HUES48 (cell line): ENCODE measurements at regions not wholly inside any gene's neighbourhood (a gene's known extent, or its start where the extent isn't known, plus 50 kb on each side); places are given as distances from the start of the nearest gene placed in this dataset.

Source experiments
- H3K27ac ChIP-seq: one replicate; pipeline ENCODE4 v1.7.0; 2013; ENCODE audit warnings: low read depth, low read length, inconsistent platforms
- H3K27me3 ChIP-seq: 2 replicates; pipeline ENCODE4 v1.6.1; 2013; ENCODE audit warnings: mild to moderate bottlenecking, low read length; ENCODE audit not compliant: control insufficient read depth, insufficient read depth
- H3K36me3 ChIP-seq: 2 replicates; pipeline ENCODE4 v1.6.1; 2013; ENCODE audit warnings: low read length; ENCODE audit not compliant: control insufficient read depth, insufficient read depth
- H3K4me1 ChIP-seq: 2 replicates; pipeline ENCODE4 v1.6.1; 2013; ENCODE audit warnings: mild to moderate bottlenecking, low read length; ENCODE audit not compliant: control insufficient read depth, insufficient read depth
- H3K4me3 ChIP-seq: 2 replicates; pipeline ENCODE4 v1.5.1; 2013; ENCODE audit warnings: mild to moderate bottlenecking, low read depth, low read length
- H3K9ac ChIP-seq: 2 replicates; pipeline ENCODE4 v1.6.1; 2013; ENCODE audit warnings: mild to moderate bottlenecking, low read depth, low read length, moderate library complexity
- H3K9me3 ChIP-seq: 2 replicates; pipeline ENCODE4 v1.6.1; 2013; ENCODE audit warnings: low read length; ENCODE audit not compliant: control insufficient read depth, insufficient read depth

DNA sequence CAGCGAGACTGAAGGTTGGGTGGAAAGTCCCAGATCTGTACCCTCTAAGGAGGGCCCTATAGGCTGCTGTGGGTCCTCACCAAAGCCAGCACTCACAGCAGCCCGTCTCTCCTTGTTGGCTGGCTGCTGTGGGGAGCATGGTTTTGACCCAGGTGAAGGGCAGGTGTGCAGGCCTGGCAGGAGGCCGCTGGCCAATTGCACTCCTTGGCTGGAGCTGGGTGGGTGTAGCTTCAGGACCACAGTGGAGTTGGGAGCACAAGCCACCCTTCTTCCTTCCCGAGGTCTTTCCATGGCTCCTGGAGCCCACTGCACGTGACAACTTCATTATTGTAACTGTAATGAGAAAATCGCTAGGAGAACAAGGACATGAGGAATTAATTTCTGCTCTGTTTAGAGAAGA lies 287.7 kb upstream of the FOXQ1 start:
- no peaks in the 10 kb centered on the region for H3K27me3 ChIP-seq
- H3K27ac ChIP-seq: no peak overlapping the region

DNA sequence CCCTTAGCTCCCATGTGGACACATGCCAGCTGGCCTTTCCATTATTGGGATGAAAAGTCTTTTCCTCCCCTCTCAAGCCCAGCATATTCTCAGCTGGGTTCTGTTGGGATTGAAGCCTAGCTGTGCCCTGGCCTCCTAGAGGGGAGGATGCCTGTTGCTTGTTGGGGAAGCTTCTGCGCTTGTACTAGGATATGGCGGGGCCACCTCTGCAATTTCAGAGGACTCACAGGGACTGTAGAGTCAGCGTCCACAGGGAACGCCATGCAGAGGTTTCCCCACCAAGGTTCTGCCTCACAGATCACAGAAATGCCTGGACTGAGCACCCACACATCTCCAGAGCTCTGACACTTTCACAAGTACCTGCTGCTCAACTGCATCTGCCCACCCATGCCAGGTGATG lies 288.7 kb upstream of the FOXQ1 start:
- Histone ChIP-seq H3K27me3 (no peaks in the 10 kb centered on the region), H3K4me1 (peaks cover 5% of the 10 kb centered on the region)

More for the DNA sequence above, 287.7 kb upstream of the FOXQ1 start:
- Histone ChIP-seq H3K4me1 (peaks cover 11% of the 10 kb centered on the region), H3K4me3 (no peak overlapping the region), H3K36me3 (no peaks in the 10 kb centered on the region), H3K9ac (no peak overlapping the region), H3K9me3 (no peaks in the 10 kb centered on the region)

DNA sequence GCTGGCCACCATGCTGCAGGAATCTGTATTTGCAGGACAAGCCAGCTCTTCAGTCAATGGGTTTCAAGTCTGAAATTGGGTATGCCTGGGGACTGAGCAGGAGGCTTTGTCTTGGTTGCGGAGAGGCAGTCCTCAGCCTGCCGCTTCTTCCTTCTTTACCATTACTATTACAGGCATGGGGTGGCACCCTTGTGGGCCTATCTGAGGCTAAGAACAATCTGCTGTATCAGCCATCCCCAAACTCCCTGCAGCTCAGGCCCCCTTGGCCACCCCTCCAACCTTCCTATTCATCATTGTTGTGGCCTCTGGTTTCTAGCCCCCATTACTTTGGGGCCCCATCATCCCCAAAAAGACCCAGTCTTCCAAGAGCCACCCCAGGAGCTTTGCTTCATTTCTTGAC lies 289.2 kb upstream of the FOXQ1 start:
- Histone ChIP-seq H3K9me3 (no peaks in the 10 kb centered on the region), H3K4me1 (peaks cover under 1% of the 10 kb centered on the region; the same call in 1 of the 2 replicates), H3K4me3 (no peak overlapping the region), H3K36me3 (no peaks in the 10 kb centered on the region), H3K27ac (no peak overlapping the region), H3K9ac (no peak overlapping the region), H3K27me3 (no peaks in the 10 kb centered on the region)

More for the DNA sequence above, 288.7 kb upstream of the FOXQ1 start:
- Histone ChIP-seq H3K9me3 (no peaks in the 10 kb centered on the region), H3K27ac (no peak overlapping the region), H3K36me3 (no peaks in the 10 kb centered on the region), H3K4me3 (no peak overlapping the region), H3K9ac (no peak overlapping the region)

DNA sequence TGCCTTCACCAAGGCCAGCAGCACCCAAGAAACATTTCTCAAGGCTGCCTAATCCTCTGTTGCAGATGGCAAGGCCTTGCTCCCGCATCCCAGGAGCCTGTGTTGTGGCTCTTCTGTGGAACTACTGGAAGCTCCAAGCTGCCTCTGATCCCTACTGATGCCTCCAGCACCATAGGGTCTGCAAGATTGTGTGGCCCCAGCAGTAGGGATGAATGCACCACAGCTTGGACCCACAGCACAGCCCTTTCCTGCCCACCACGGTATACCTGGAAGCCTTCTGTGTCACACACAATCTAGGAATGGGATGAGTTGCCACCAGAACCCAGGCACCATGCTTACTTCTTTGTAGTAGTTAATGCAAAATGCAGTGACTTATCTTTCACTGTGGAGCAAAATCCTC lies 291.1 kb upstream of the FOXQ1 start:
- Histone ChIP-seq H3K36me3 (no peaks in the 10 kb centered on the region), H3K9me3 (no peaks in the 10 kb centered on the region), H3K9ac (no peak overlapping the region), H3K27ac (no peak overlapping the region), H3K27me3 (no peaks in the 10 kb centered on the region), H3K4me1 (no peaks in the 10 kb centered on the region), H3K4me3 (no peak overlapping the region)

DNA sequence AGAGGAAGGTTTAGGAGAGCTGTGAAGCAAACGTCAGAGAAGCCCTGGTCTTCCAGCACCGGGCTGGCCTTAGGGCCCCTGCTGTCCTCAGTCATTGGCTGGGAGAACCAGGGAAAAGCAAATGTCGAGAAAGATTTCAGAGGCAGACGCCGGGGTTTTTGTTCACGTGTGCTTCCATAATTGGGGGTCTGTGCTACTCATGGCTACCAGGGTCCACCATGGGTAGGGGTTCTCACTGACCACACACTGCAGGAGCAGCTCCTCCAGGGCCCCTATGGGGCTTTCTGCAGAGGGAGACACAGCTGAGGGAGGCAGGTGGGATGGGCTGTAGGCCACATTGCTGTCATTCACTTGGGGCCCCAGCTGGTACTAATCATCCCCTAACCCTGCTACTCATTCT lies 291.8 kb upstream of the FOXQ1 start:
- Histone ChIP-seq H3K4me1 (no peaks in the 10 kb centered on the region), H3K27me3 (no peaks in the 10 kb centered on the region), H3K27ac (no peak overlapping the region), H3K9ac (no peak overlapping the region), H3K9me3 (no peaks in the 10 kb centered on the region), H3K4me3 (no peak overlapping the region), H3K36me3 (no peaks in the 10 kb centered on the region)

DNA sequence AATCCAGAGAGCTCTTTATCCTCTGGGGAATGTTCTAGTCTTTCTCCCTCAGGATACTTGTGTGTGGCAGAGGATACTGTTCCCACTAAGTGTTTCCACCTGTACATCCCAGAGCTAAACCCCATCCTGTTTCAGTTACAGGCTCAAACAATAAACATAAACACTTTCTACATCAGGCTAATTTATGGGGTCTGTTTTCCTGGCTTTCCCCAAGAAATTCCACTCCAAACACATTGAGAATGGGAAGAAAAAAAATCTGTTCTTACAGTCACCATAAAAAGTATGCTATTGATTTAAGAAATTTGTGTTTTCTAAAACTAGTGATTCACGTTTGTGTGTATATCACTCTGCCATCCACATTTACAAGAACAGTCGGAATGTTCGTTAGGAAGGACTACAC lies 293.9 kb upstream of the FOXQ1 start:
- H3K4me1 ChIP-seq: no peaks in the 10 kb centered on the region
- H3K36me3 ChIP-seq: no peaks in the 10 kb centered on the region
- no peaks in the 10 kb centered on the region for H3K27me3 ChIP-seq
- no peak overlapping the region for H3K27ac ChIP-seq
- no peaks in the 10 kb centered on the region for H3K9me3 ChIP-seq
- H3K4me3 ChIP-seq: no peak overlapping the region
- H3K9ac ChIP-seq: no peak overlapping the region

DNA sequence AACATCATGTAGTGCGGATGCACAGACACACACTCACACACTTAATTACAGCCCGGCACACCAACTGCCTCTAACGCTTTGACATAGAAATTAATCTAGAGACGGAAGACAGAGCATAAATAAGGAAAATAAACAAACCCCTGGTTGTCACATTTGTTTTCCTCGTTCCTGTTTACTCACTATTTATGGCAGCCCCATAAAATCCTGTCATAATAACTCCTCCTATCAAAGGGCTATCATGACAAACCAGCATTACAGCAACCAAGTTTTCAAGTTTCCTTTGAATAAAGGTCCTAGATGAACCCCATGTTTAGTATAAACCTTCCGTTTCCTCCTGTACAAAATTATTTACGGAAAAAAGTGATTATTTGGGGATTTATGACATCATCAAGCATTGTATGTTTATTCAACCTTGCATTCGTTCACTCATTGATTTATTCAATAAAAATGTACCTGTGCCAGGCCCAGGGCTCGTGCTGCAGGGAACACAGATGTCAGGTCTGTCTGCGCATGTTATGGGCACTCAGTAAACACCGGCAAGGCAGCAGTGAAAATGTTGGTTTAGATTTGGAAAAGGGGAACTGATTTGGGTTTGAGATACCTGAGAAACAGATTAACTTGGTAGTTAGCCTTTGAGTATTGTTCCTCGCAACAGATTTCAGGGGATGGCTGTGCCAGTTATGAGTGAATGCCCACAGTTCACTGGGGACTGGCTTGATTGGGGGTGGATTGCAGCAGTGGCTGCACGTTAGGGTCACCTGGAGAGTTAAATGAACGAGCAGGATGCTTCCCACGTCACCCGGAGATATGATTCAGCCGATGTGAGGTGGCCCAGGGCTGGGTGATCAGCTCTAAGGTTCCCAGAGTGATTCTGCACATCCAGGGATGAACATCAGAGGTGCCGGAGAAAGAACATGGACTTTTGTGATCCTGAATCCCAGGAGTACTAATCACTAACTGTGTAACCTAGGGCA lies 295.3 kb upstream of the FOXQ1 start:
- H3K27me3 ChIP-seq: no peaks in the 10 kb centered on the region
- H3K36me3 ChIP-seq: no peaks in the 10 kb centered on the region
- no peaks in the 10 kb centered on the region for H3K4me1 ChIP-seq
- H3K9ac ChIP-seq: no peak overlapping the region
- no peak overlapping the region for H3K27ac ChIP-seq
- no peaks in the 10 kb centered on the region for H3K9me3 ChIP-seq
- no peak overlapping the region for H3K4me3 ChIP-seq

DNA sequence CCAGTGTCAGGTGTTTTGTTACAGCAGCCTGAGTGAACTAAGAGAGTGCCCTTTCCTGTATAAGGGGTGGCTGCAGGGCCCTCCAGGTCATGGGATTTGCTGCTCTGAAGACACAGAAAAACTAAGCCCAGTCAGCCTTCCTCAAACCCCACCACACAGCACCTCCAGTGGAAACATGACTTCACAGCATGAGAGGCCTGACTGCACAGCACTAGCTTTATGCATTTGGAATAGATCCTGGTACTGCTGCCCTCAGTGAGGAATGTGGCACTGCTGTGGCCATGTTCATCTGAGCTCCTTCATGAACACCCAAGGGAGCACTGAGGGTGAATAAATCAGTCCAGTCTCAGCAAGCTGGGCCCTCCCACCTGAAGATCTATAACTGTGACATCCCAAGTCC lies 296.1 kb upstream of the FOXQ1 start:
- Histone ChIP-seq H3K4me3 (no peak overlapping the region), H3K36me3 (no peaks in the 10 kb centered on the region), H3K4me1 (no peaks in the 10 kb centered on the region), H3K27ac (no peak overlapping the region), H3K9me3 (no peaks in the 10 kb centered on the region), H3K9ac (no peak overlapping the region), H3K27me3 (no peaks in the 10 kb centered on the region)

DNA sequence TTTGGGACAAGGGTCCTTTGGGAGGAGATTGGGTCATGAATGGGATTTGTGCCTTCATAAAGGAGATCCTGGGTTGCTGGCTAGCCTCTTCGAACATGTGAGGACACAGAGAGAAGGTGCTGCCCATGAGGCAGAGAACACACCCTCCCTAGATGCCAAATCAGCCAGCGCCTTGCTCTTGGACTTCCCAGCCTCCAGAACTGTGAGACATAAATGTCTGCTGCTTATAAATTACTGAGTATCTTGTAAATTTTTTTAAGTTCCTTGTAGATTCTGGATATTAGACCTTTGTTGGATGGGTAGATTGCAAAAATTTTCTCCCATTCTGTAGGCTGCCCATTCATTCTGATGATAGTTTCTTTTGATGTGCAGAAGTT lies 297.5 kb upstream of the FOXQ1 start:
- no peak overlapping the region for H3K9ac ChIP-seq
- no peak overlapping the region for H3K27ac ChIP-seq
- H3K36me3 ChIP-seq: no peaks in the 10 kb centered on the region
- no peak overlapping the region for H3K4me3 ChIP-seq
- no peaks in the 10 kb centered on the region for H3K27me3 ChIP-seq
- H3K9me3 ChIP-seq: no peaks in the 10 kb centered on the region
- no peaks in the 10 kb centered on the region for H3K4me1 ChIP-seq

DNA sequence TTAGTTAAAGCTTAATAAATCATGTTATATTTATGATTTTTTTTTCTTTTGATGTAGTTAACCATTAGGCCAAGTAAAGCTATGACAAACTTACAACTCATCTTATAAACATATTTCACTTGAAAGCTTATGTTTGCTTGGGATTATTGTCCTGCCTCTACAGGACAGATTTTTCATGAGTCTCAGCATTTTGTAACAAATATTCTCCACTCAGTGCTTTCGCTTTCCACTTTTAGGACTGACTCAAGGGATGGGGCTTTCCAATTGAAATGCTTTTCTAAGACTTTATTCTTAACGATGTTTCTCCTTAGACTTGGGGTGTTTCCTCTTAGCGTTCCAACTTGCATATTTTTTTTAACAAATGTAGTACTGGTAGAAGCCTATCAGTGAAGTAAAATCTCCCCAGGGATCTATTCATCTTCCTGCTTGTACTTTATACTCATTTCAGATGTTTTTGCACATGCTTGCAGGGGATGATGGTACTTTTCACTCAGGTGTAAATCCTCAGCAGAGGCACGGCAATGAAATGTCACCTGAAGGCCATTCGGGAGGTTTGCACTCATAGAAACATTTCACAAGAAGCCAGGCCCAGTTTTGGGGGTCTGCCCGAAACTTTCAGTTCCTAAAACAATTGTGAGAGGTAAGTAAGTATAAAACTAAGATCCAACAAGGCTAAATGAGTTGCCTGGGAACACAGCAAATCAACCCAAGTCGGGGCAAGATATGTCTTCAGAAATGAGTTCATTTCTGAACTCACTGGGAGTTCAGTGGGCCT lies 298.1 kb upstream of the FOXQ1 start:
- H3K36me3 ChIP-seq: no peaks in the 10 kb centered on the region
- no peak overlapping the region for H3K9ac ChIP-seq
- H3K4me1 ChIP-seq: no peaks in the 10 kb centered on the region
- H3K27ac ChIP-seq: no peak overlapping the region
- no peaks in the 10 kb centered on the region for H3K27me3 ChIP-seq
- no peak overlapping the region for H3K4me3 ChIP-seq
- no peaks in the 10 kb centered on the region for H3K9me3 ChIP-seq

DNA sequence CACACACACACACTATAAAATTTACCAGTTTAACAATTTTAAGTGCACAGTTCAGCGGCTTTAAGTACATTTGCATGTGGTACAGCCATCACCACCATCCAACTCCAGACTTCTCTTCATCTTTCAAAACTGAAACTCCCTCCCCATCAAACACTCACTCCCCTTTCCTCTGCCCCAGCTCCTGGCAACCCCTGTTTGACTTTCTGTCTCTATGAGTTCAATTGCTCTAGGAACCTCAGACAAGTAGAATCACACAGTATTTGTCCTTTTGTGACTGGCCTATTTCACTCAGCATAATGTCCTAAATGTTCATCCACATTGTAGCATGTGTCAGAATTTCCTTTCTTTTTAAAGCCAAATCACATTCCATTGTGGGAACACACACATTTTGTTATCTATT lies 302.8 kb upstream of the FOXQ1 start:
- no peak overlapping the region for H3K4me3 ChIP-seq
- H3K27ac ChIP-seq: no peak overlapping the region
- no peaks in the 10 kb centered on the region for H3K9me3 ChIP-seq
- no peaks in the 10 kb centered on the region for H3K4me1 ChIP-seq
- H3K9ac ChIP-seq: no peak overlapping the region
- no peaks in the 10 kb centered on the region for H3K27me3 ChIP-seq
- no peaks in the 10 kb centered on the region for H3K36me3 ChIP-seq
